ENCODE measurements at regions not wholly inside any gene's neighbourhood (a gene's known extent, or its start where the extent isn't known, plus 50 kb on each side); places are given as distances from the start of the nearest gene placed in this dataset.

DNA sequence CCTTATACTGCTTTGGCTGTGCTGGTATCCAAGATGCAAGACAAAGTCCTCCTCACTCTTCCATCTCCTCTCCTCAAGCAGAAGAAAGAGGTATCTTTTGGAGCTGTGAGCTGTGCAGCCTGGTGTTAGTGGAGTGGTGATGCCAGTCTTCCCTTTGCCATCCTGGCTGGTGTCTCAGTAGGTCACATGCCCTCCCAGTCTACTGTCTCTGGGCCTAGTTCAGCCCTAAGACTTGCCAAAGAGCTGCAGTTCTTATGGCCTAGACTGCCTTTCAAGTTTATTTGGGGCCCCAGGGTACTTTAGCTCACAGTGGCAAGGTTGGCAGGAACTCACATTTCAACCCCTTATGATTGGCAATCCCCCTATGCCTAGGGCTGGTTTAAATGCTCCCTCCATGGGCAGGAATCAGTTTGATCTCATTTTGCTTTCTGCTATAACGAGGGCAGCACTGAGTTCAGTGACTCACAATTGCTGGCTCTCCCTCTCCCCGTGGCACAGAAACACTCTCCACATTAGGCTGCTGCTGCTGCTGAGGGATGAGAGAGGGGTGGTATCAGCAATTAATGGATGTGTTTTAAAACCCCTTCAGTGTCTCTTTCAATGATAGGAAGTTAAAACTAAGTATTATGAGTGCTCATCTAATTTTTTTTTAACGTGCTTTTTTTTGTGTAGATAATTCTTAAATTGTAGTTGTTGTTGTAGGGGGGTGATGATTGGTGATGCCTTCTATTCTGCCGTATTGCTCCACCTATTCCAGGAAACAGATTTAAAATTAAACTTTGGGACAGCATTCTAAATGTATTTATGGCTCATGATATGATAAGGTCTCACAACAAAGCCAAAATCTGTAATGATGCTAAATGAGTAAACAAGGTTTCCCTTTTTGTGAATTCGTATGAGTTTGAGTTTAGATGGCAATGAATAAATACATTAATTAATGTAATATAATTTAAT, 1295.0 kb downstream of the JRKL start:
- Mint-ChIP-seq H3K27ac (no peak overlapping the region), H3K4me1 (no peaks in the 10 kb centered on the region), H3K36me3 (no peaks in the 10 kb centered on the region), H3K4me3 (no peak overlapping the region), H3K9me3 (peaks cover 0 to 14% (median 4%) of the 10 kb centered on the region in 7 donors), H3K27me3 (ENCODE audit: low read depth in 3 of 3) (no peaks in the 10 kb centered on the region)
- Histone ChIP-seq H3K27ac (ENCODE audit: low read depth in 1 of 2, low read length in 2 of 2) (no peak overlapping the region), H3K9me3 (replicated peaks in 1 of 2; ENCODE audit: control insufficient read depth in 1 of 2, insufficient read depth in 1 of 2, low read length in 2 of 2) (peaks cover 5 to 16% of the 10 kb centered on the region in 2 donors), H3K79me2 (ENCODE audit: insufficient read depth, low read length) (no peaks in the 10 kb centered on the region), H3K4me1 (ENCODE audit: control insufficient read depth in 1 of 2, insufficient read depth in 2 of 2, low read length in 2 of 2) (no peaks in the 10 kb centered on the region), H3K9ac (ENCODE audit: insufficient read depth, low read length, poor library complexity, severe bottlenecking) (no peak overlapping the region), H3K36me3 (replicated peaks in 1 of 2; ENCODE audit: control insufficient read depth in 1 of 2, insufficient read depth in 2 of 2, low read length in 2 of 2) (no peaks in the 10 kb centered on the region), H3K4me3 (replicated peaks in 1 of 3; ENCODE audit: low read depth in 2 of 3, low read length in 3 of 3) (no peak overlapping the region), H3K27me3 (ENCODE audit: control insufficient read depth in 2 of 2, insufficient read depth in 2 of 2, low read length in 2 of 2) (no peaks in the 10 kb centered on the region), H2AFZ (ENCODE audit: insufficient read depth, low read depth, low read length, poor library complexity, severe bottlenecking) (no peak overlapping the region), H3K4me2 (replicated peaks; ENCODE audit: extremely low read depth, low read length, poor library complexity, severe bottlenecking) (no peak overlapping the region), H4K20me1 (ENCODE audit: insufficient read depth, low read length) (no peaks in the 10 kb centered on the region)
- DNase-seq: no peak
- WGBS (ENCODE audit: insufficient coverage): no CpG with 5 or more reads among the region's 5 CpGs
- TF ChIP-seq, protein P1, sequence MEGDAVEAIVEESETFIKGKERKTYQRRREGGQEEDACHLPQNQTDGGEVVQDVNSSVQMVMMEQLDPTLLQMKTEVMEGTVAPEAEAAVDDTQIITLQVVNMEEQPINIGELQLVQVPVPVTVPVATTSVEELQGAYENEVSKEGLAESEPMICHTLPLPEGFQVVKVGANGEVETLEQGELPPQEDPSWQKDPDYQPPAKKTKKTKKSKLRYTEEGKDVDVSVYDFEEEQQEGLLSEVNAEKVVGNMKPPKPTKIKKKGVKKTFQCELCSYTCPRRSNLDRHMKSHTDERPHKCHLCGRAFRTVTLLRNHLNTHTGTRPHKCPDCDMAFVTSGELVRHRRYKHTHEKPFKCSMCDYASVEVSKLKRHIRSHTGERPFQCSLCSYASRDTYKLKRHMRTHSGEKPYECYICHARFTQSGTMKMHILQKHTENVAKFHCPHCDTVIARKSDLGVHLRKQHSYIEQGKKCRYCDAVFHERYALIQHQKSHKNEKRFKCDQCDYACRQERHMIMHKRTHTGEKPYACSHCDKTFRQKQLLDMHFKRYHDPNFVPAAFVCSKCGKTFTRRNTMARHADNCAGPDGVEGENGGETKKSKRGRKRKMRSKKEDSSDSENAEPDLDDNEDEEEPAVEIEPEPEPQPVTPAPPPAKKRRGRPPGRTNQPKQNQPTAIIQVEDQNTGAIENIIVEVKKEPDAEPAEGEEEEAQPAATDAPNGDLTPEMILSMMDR (IDR thresholded peaks at IDR 0.05): no peak
- intact Hi-C loops (cut with micrococcal nuclease): no loop called here

DNA sequence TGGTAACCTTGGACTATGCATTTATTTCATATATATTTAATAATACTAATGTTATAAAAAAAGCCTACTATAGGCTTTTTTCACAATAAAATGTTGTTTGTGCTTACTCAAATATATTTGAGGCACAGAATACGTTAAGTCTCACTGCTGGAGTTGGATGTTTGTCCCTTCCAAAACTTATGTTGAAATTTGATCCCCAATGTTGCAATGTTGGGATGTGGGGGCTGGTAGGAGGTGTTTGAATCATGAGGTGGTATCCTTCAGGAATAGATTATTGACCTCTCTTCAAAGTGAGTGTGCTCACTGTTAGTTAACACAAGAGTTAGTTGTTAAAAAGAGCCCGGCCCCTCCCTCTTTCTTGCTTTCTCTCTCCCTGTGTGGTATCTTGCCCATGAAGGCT, 1295.9 kb downstream of the JRKL start:
- Histone ChIP-seq H3K4me1 (ENCODE audit: control insufficient read depth in 1 of 2, insufficient read depth in 2 of 2, low read length in 2 of 2) (no peaks in the 10 kb centered on the region), H3K9ac (ENCODE audit: insufficient read depth, low read length, poor library complexity, severe bottlenecking) (no peak overlapping the region), H2AFZ (ENCODE audit: insufficient read depth, low read depth, low read length, poor library complexity, severe bottlenecking) (no peak overlapping the region), H3K4me3 (replicated peaks in 1 of 3; ENCODE audit: low read depth in 2 of 3, low read length in 3 of 3) (no peak overlapping the region), H4K20me1 (ENCODE audit: insufficient read depth, low read length) (no peaks in the 10 kb centered on the region), H3K36me3 (replicated peaks in 1 of 2; ENCODE audit: control insufficient read depth in 1 of 2, insufficient read depth in 2 of 2, low read length in 2 of 2) (no peaks in the 10 kb centered on the region), H3K4me2 (replicated peaks; ENCODE audit: extremely low read depth, low read length, poor library complexity, severe bottlenecking) (no peak overlapping the region), H3K27me3 (ENCODE audit: control insufficient read depth in 2 of 2, insufficient read depth in 2 of 2, low read length in 2 of 2) (no peaks in the 10 kb centered on the region), H3K9me3 (replicated peaks in 1 of 2; ENCODE audit: control insufficient read depth in 1 of 2, insufficient read depth in 1 of 2, low read length in 2 of 2) (peaks cover 8 to 16% of the 10 kb centered on the region in 2 donors), H3K79me2 (ENCODE audit: insufficient read depth, low read length) (no peaks in the 10 kb centered on the region), H3K27ac (ENCODE audit: low read depth in 1 of 2, low read length in 2 of 2) (no peak overlapping the region)
- no peaks in the 10 kb centered on the region for H3K27me3 Mint-ChIP-seq (ENCODE audit: low read depth in 3 of 3)
- no peaks in the 10 kb centered on the region for H3K4me1 Mint-ChIP-seq
- 100% methylated on average over 2 of the region's 2 CpGs for WGBS (ENCODE audit: insufficient coverage)
- no peak overlapping the region for H3K27ac Mint-ChIP-seq
- no peak overlapping the region for H3K4me3 Mint-ChIP-seq
- TF ChIP-seq, protein P1 (IDR thresholded peaks at IDR 0.05): no peak
- DNase-seq: no peak
- H3K36me3 Mint-ChIP-seq: no peaks in the 10 kb centered on the region
- H3K9me3 Mint-ChIP-seq: peaks cover 0 to 14% (median 5%) of the 10 kb centered on the region in 7 donors
- intact Hi-C loops (cut with micrococcal nuclease): no loop called here

All from CD14-positive monocyte (primary cell).